ENCODE measurements at regions not wholly inside any gene's neighbourhood (a gene's known extent, or its start where the extent isn't known, plus 50 kb on each side); places are given as distances from the start of the nearest gene placed in this dataset.

- no peaks in the 10 kb centered on the region for H3K4me1 ChIP-seq
- H3K27me3 ChIP-seq: no peaks in the 10 kb centered on the region
- H3K27ac ChIP-seq: no peak overlapping the region
- no peak overlapping the region for H3K4me3 ChIP-seq
- no peaks in the 10 kb centered on the region for H3K36me3 ChIP-seq
- H3K9me3 ChIP-seq: no peaks in the 10 kb centered on the region
- no peak for TF ChIP-seq POLR2A (IDR thresholded peaks at IDR 0.05)
- TF ChIP-seq CTCF (IDR thresholded peaks at IDR 0.05 in 4 of 5, conservative IDR thresholded peaks at IDR 0.05 in 1 of 5): no peak
- ATAC-seq (no peak), DNase-seq (no peak)
- intact Hi-C loops (cut with DNase I; ENCODE audit: low total_unique reads): no loop called here
- in situ Hi-C loops (cut with MboI; ENCODE audit: low sequenced_read_pairs in 4 of 4): loop anchor here in 2 of 4 donors (25.0 kb wide), 1 partner anchor 246 kb away; no protein-coding TSS in a partner anchor
These were observed 816.5 kb upstream of the GJE1 start for GRCh38 chr6:141316236-141316635.

GRCh38 chr6:141313986-141314385 is 818.7 kb upstream of the GJE1 start:
- DNase-seq (no peak), ATAC-seq (no peak)
- in situ Hi-C loops (cut with MboI; ENCODE audit: low sequenced_read_pairs in 4 of 4): loop anchor here in 2 of 4 donors (25.0 kb wide), 1 partner anchor 248 kb away; no protein-coding TSS in a partner anchor
- Histone ChIP-seq H3K4me1 (no peaks in the 10 kb centered on the region), H3K36me3 (no peaks in the 10 kb centered on the region), H3K9me3 (no peaks in the 10 kb centered on the region), H3K27ac (no peak overlapping the region), H3K4me3 (no peak overlapping the region), H3K27me3 (no peaks in the 10 kb centered on the region)
- no peak for TF ChIP-seq POLR2A (IDR thresholded peaks at IDR 0.05)
- TF ChIP-seq CTCF (IDR thresholded peaks at IDR 0.05 in 4 of 5, conservative IDR thresholded peaks at IDR 0.05 in 1 of 5): no peak
- intact Hi-C loops (cut with DNase I; ENCODE audit: low total_unique reads): no loop called here

GRCh38 chr6:141309295-141309694 is 823.4 kb upstream of the GJE1 start:
- Histone ChIP-seq H3K36me3 (no peaks in the 10 kb centered on the region), H3K4me1 (no peaks in the 10 kb centered on the region), H3K9me3 (no peaks in the 10 kb centered on the region), H3K27me3 (no peaks in the 10 kb centered on the region), H3K4me3 (no peak overlapping the region), H3K27ac (no peak overlapping the region)
- in situ Hi-C loops (cut with MboI; ENCODE audit: low sequenced_read_pairs in 4 of 4): loop anchor here in 2 of 4 donors (25.0 kb wide), 1 partner anchor 253 kb away; no protein-coding TSS in a partner anchor
- intact Hi-C loops (cut with DNase I; ENCODE audit: low total_unique reads): loop anchor here (10.0 kb wide), 1 partner anchor 256 kb away; no protein-coding TSS in a partner anchor
- DNase-seq: no peak
- peak in 1 of 5 experiments; percentile 11 for TF ChIP-seq CTCF (IDR thresholded peaks at IDR 0.05 in 4 of 5, conservative IDR thresholded peaks at IDR 0.05 in 1 of 5)
- no peak for TF ChIP-seq POLR2A (IDR thresholded peaks at IDR 0.05)
- ATAC-seq: no peak

GRCh38 chr6:141307309-141307998 is 825.3 kb upstream of the GJE1 start:
- no peak for ATAC-seq
- intact Hi-C loops (cut with DNase I; ENCODE audit: low total_unique reads) (loop anchor here (10.0 kb wide), 1 partner anchor 257 kb away; no protein-coding TSS in a partner anchor), in situ Hi-C loops (cut with MboI; ENCODE audit: low sequenced_read_pairs in 4 of 4) (loop anchor here in 2 of 4 donors (25.0 kb wide), 1 partner anchor 255 kb away; no protein-coding TSS in a partner anchor)
- Histone ChIP-seq H3K27me3 (no peaks in the 10 kb centered on the region), H3K27ac (no peak overlapping the region), H3K4me3 (no peak overlapping the region), H3K4me1 (no peaks in the 10 kb centered on the region), H3K9me3 (no peaks in the 10 kb centered on the region), H3K36me3 (no peaks in the 10 kb centered on the region)
- TF ChIP-seq POLR2A (IDR thresholded peaks at IDR 0.05) (no peak), CTCF (IDR thresholded peaks at IDR 0.05 in 4 of 5, conservative IDR thresholded peaks at IDR 0.05 in 1 of 5) (no peak)
- no peak for DNase-seq
